DMS 273 (cell line): ENCODE measurements at regions not wholly inside any gene's neighbourhood (a gene's known extent, or its start where the extent isn't known, plus 50 kb on each side); places are given as distances from the start of the nearest gene placed in this dataset.

Source experiments
- DNase-seq: peaks from one replicate; lab custom pipeline; 2025; ENCODE audit not compliant: unreplicated experiment; lab: John Stamatoyannopoulos, UW

DNA sequence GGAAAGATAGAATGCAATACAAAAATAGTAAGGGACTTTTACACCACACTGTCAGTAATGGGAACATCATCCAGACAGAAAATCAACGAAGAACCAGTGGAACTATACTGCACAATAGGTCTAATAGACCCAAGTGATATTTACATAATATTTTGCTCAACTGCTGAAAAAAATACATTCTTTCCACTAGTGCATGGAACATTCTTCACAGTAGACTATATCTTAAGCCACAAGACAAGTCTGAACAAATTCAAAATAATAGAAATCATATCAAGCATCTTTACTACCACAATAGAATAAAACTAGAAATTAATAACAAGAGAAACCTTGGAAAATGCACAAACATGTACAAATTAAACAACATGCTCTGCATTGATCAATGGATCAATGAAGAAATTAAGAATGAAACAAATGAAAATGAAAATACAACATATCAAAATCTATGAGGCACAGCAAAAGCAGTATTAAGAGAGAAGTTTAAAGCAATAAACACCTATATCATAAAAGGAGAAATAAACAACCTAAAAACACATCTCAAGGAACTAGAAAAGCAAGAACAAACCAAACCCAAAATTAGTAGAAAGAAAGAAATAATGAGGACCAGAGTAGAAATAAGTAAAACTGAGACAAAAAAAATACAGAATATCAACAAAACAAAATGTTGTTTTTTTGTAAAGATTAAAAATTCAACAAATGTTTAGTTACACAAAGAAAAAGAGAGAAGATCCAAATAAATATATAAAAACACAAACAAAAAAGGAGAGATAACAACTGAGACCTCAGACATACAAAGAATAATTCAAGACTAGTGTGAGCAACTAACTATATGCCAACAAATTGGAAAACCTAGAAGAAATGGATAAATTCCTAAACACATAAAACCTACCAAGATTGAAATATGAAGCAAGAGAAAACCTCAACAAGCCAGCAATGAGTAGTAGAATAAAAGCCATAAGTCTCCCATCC lies 51.5 kb upstream of the ANTXR2 start:
- no peak for DNase-seq
